Loucy (cell line): ENCODE measurements at regions not wholly inside any gene's neighbourhood (a gene's known extent, or its start where the extent isn't known, plus 50 kb on each side); places are given as distances from the start of the nearest gene placed in this dataset.

Source experiments
- H2AFZ ChIP-seq: fragments of 200-600 bp; sonication (generic); 2 replicates; pipeline ENCODE4 v1.6.0; 2016; ENCODE audit warnings: antibody characterized with exemption, mild to moderate bottlenecking, low read length, moderate library complexity
- H3F3A ChIP-seq: fragments of 200-600 bp; 2 replicates; pipeline ENCODE4 v1.6.0; 2016; ENCODE audit warnings: antibody characterized with exemption, low read depth, mild to moderate bottlenecking
- H3K27me3 ChIP-seq: fragments of 200-600 bp; sonication (generic); 2 replicates; pipeline ENCODE4 v1.6.1; 2014; ENCODE audit warnings: low read length, mild to moderate bottlenecking; ENCODE audit not compliant: insufficient read depth, poor library complexity, severe bottlenecking
- H3K36me3 ChIP-seq: fragments of 200-600 bp; sonication (generic); 2 replicates; pipeline ENCODE4 v1.6.1; 2016; ENCODE audit warnings: low read length; ENCODE audit not compliant: insufficient read depth
- H3K4me1 ChIP-seq: fragments of 200-600 bp; sonication (generic); 2 replicates; pipeline ENCODE4 v1.5.1; 2014; ENCODE audit warnings: low read length, mild to moderate bottlenecking; ENCODE audit not compliant: insufficient read depth, poor library complexity, severe bottlenecking
- H3K4me2 ChIP-seq: fragments of 200-600 bp; sonication (generic); 2 replicates; pipeline ENCODE4 v1.6.0; 2014; ENCODE audit warnings: antibody characterized with exemption, low read length, low read depth, mild to moderate bottlenecking; ENCODE audit not compliant: poor library complexity, severe bottlenecking
- H3K4me3 ChIP-seq: fragments of 200-600 bp; sonication (generic); 2 replicates; pipeline ENCODE4 v1.5.1; 2014; ENCODE audit warnings: low read length, mild to moderate bottlenecking, mixed read lengths; ENCODE audit not compliant: poor library complexity, severe bottlenecking
- H3K79me2 ChIP-seq: fragments of 200-600 bp; sonication (generic); 2 replicates; pipeline ENCODE4 v1.6.1; 2014; ENCODE audit warnings: low read length; ENCODE audit not compliant: insufficient read depth
- H3K9ac ChIP-seq: fragments of 200-600 bp; sonication (generic); 2 replicates; pipeline ENCODE4 v1.6.0; 2014; ENCODE audit warnings: mild to moderate bottlenecking, low read depth, low read length, moderate library complexity; ENCODE audit not compliant: poor library complexity, severe bottlenecking
- H3K9me2 ChIP-seq: fragments of 200-600 bp; sonication (generic); replicated peaks from 2 replicates; pipeline ENCODE4 v1.6.1; 2016; ENCODE audit warnings: low read depth, low read length, mixed read lengths
- H3K9me3 ChIP-seq: fragments of 200-600 bp; sonication (generic); 2 replicates; pipeline ENCODE4 v1.6.1; 2014; ENCODE audit warnings: mild to moderate bottlenecking, antibody characterized with exemption, low read length, low read depth; ENCODE audit not compliant: insufficient read depth
- H4K20me1 ChIP-seq: fragments of 200-600 bp; sonication (generic); 2 replicates; pipeline ENCODE4 v1.6.0; 2014; ENCODE audit warnings: antibody characterized with exemption, low read length, mild to moderate bottlenecking; ENCODE audit not compliant: insufficient read depth, poor library complexity, severe bottlenecking
- CTCF ChIP-seq: fragments of 200-600 bp; sonication (generic); conservative IDR thresholded peaks from 2 replicates; pipeline ENCODE4 v1.5.1; 2014; ENCODE audit warnings: mild to moderate bottlenecking, antibody characterized with exemption, low read length
- EZH2phosphoT487 ChIP-seq: fragments of 200-600 bp; IDR thresholded peaks from 2 replicates; pipeline ENCODE4 v1.6.1; 2018; ENCODE audit warnings: antibody characterized with exemption, mild to moderate bottlenecking, moderate library complexity, borderline replicate concordance

- H3K79me2 ChIP-seq = no peaks in the 10 kb centered on the region
- no peak for TF ChIP-seq EZH2phosphoT487
- no peak for TF ChIP-seq CTCF
- no peak overlapping the region for H2AFZ ChIP-seq
- H3K9me3 ChIP-seq = no peaks in the 10 kb centered on the region
- H3K9me2 ChIP-seq = no peaks in the 10 kb centered on the region
- H3K27me3 ChIP-seq = no peaks in the 10 kb centered on the region
- no peak overlapping the region for H3K4me2 ChIP-seq
- no peaks in the 10 kb centered on the region for H3K4me1 ChIP-seq
- H3K36me3 ChIP-seq = no peaks in the 10 kb centered on the region
- no peak overlapping the region for H3K9ac ChIP-seq
- H3K4me3 ChIP-seq = no peak overlapping the region
- H4K20me1 ChIP-seq = no peaks in the 10 kb centered on the region
- H3F3A ChIP-seq = no peaks in the 10 kb centered on the region
Measured at GRCh38 chr6:74091794-74092157, 395.8 kb downstream of the CD109 start.

- no peak overlapping the region for H3K4me3 ChIP-seq
- no peaks in the 10 kb centered on the region for H3K9me2 ChIP-seq
- no peak overlapping the region for H2AFZ ChIP-seq
- H3F3A ChIP-seq = no peaks in the 10 kb centered on the region
- no peaks in the 10 kb centered on the region for H3K36me3 ChIP-seq
- H3K9ac ChIP-seq = no peak overlapping the region
- H4K20me1 ChIP-seq = no peaks in the 10 kb centered on the region
- H3K4me2 ChIP-seq = no peak overlapping the region
- H3K79me2 ChIP-seq = no peaks in the 10 kb centered on the region
- no peaks in the 10 kb centered on the region for H3K4me1 ChIP-seq
- H3K9me3 ChIP-seq = no peaks in the 10 kb centered on the region
- no peaks in the 10 kb centered on the region for H3K27me3 ChIP-seq
- TF ChIP-seq CTCF = peak; percentile 86
- no peak for TF ChIP-seq EZH2phosphoT487
Measured at GRCh38 chr6:74091136-74091793, 395.3 kb downstream of the CD109 start.

GRCh38 chr6:74087899-74088298 is 391.9 kb downstream of the CD109 start:
- Histone ChIP-seq H3K9ac (no peak overlapping the region), H3K36me3 (no peaks in the 10 kb centered on the region), H3K9me2 (no peaks in the 10 kb centered on the region), H3K4me3 (no peak overlapping the region), H2AFZ (no peak overlapping the region), H4K20me1 (no peaks in the 10 kb centered on the region), H3K4me2 (no peak overlapping the region), H3F3A (no peaks in the 10 kb centered on the region), H3K4me1 (no peaks in the 10 kb centered on the region), H3K27me3 (no peaks in the 10 kb centered on the region), H3K9me3 (no peaks in the 10 kb centered on the region), H3K79me2 (no peaks in the 10 kb centered on the region)
- TF ChIP-seq EZH2phosphoT487 = no peak
- TF ChIP-seq CTCF = peak; percentile 22; the same call in 1 of the 2 replicates
